ENCODE measurements at regions not wholly inside any gene's neighbourhood (a gene's known extent, or its start where the extent isn't known, plus 50 kb on each side); places are given as distances from the start of the nearest gene placed in this dataset.
A peak's percentile ranks its signal among the peaks of the same experiment; 100 is the strongest.

DNA sequence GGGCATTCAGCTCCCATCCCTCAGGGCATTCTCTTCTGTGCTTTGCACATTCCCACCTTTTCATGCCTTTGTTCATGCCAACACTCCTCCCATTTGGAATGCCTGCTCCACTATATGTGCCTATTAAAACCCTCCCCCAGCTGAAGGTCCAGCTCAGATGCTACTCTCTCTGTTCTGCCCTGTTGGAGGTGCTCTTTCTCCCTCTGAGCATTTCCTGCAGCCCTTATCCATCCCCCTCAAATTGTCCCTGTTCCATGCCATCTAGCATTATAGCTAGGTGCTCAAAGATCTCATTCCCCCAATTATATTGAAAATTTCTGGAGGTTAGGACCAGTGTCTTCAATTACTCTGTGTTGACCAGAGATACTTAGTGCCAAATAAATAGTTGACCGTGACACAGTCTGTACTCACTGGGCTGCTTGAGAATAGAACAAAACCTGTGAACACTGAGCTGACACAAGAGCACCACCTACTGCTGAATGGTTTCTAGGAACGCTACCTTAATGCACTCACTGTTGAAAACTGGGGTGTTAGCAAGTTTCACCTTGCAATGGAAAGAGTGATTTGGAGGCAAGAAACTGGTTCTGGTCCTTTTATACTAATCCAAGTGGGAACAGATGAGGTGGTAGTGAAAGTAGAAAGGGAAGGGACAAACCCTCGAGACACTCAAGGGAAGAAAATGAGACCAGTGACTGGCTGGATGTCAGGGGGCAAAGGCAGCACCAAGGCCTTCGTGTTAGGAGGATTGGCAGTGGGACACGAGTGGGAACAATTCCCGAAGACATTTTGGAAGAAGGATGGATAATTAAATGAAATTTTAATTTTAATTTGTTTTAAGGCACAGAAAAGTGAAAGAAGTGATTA is 289.8 kb upstream of the ROPN1 start:
- DNase-seq, result peak; percentile 50

DNA sequence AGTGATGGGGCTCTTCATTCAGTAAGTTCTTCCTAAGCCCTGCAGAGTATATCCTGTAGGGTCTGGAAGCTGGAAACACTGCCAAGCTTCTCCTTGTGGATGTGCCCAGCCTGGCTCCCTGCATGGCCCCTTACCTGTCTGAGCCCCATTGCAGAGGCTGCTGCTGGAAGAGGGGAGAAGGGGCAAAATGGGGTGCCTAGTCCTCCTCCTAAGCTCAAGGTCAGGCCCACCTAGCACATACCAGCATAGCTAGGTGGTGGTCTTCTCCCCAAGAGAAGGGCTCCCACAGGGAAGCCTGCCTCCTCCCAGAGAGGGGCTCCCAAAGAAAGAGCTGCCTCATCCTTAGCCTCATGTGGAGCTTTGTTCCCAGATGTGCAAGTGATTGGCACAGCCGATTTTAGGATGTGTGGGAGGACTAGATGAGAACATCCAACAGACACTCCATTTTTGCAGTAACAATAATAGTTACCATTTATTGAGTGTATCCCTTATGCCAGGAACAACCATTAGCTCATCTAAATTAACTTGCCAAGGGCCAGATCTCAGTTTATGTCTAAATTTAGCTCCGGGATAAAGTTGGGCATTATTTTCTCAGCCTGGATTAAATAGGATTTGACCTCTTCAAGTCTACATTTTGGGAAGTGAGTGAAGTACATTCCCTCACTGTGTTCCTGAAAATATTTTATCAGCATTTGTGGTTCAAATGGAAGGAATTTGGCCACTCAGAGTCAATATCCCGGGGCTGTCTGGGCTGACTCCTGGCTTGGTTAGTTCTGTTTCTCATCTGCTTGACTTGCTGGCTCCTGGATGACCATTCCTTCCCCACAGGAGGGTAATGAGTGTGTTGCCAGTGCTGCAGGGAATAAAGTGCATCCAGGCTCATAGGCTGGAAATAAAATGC is 291.1 kb upstream of the ROPN1 start:
- peak; percentile 74 for DNase-seq

DNA sequence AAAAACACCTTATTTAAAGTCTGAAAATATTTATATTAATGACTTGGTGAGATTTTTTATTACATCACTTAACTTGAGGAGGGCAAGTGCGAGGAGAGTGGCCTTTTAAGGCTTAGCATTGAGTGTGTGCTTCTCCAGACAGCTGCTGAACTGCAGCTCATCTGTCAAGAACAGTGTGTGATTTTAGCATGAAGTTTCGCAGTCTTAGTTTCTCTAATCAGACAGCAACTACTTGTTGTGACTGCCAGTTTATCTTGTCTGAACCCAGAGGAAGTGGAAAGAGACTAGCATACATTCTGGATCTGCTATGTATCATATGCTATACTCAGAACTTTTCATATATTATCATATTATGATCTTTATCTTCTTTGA is 291.7 kb upstream of the ROPN1 start:
- no peak for DNase-seq

DNA sequence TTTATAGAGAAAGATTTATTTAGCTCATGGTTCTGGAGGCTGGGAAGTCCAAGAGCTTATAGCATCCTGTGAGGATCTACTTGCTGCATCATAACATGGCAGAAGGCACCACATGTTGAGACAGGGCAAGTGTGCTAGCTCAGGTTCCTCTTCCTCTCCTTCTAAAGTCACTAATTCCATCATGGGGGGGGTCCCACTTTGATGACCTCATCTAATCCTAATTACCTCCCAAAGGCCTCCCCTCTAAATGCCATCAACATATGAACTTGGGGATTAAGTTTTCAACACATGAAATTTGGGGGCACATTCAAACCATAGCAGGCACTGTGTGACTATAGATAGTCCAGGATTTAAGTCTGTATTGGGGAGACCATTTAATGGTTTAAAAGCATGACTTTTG is 297.1 kb upstream of the ROPN1 start:
- no peak for DNase-seq

DNA sequence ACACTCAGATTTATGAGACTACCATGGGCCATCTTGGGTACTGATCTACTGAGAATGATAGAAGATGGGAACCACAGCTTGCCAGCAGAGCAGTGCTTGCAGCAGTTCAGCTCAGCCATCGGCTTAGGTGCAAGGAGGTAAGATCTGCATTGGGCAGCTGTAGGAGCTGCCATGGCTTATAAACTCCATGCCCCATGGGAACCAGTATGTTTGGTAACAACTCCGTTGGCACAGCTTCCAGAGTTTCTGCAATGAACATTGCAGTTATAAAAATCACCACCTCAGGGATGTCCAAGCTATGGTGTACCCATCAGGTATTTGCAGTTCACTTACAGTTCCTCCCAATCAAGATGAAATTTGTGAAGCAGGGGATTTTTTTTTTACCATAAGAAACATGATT is 299.1 kb upstream of the ROPN1 start:
- DNase-seq, result no peak

DNA sequence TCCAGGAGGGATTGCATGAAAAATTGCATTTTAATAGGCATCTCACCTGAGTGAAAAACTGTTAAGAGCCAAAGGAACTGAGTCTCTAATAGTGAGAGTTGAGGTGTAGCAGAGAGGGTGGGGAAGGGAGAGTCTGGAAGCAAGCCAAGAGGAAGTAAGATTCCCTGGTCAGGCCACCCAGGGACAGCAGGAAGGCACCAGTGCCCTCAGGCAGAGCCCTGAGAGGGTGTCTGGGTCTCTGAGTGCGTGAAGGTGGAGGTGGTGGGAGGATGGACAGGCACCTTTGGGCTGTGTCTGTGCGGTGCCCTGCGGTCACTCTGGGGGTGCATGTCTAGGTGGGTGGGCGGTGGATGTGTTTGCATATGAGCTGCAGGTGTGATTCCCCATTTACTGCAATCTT is 300.4 kb upstream of the ROPN1 start:
- no peak for DNase-seq

DNA sequence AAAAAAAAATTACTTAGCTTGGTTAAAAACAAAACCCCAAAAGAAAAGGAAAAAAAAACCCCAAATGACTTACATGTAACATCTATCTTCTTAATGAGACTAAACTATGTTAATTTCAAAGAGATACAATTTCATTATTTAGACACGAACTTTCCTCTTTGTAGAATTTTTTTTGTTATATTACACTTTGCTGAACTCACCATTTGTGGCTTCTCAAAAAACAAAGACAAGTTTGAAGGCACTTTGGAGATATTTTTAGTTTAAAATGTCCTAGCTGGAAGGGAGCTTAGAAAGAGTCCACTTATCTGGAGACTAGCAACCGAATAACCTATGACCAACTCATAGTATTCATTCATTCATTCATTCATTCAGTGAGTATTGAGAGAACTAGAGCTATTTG is 301.7 kb upstream of the ROPN1 start:
- DNase-seq, result no peak

DNA sequence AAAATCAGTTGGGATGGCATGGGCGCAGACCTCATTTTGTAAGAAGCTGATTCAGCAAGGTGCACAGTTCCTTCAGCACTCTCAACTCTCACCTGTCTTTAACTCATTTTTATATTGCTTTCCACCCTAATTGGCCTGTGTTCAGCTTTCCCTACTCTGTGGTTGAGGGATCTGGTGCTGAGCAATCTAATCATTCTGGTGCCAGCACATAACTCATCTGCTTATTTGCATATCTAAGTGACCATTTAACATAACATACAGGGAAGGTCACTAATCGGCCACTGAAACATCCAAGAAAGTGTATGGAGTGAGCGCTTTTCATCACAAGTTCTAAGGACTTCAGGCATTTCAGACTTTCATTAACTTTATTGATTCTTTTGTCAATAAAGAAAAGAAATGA is 303.4 kb upstream of the ROPN1 start:
- DNase-seq, result no peak

DNA sequence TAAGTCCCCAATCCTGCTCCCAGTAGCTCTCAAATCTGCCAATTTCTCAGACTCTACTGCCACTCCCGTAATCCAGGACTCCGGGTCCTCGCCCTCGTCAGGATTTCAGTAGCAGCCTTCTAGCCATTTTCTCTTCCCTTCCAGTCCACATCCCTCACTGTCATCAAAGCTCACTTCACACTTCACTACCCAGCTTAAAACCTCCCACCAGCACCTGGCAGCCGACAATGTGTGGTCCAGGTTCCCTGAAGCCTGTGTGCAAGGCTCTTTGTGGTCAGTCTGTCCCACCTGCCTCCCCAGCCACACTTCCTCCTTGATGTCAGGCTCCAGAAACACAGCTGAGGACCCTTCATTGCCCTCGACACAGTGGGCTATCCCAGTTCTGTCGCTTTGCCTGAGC is 304.5 kb upstream of the ROPN1 start:
- no peak for DNase-seq

DNA sequence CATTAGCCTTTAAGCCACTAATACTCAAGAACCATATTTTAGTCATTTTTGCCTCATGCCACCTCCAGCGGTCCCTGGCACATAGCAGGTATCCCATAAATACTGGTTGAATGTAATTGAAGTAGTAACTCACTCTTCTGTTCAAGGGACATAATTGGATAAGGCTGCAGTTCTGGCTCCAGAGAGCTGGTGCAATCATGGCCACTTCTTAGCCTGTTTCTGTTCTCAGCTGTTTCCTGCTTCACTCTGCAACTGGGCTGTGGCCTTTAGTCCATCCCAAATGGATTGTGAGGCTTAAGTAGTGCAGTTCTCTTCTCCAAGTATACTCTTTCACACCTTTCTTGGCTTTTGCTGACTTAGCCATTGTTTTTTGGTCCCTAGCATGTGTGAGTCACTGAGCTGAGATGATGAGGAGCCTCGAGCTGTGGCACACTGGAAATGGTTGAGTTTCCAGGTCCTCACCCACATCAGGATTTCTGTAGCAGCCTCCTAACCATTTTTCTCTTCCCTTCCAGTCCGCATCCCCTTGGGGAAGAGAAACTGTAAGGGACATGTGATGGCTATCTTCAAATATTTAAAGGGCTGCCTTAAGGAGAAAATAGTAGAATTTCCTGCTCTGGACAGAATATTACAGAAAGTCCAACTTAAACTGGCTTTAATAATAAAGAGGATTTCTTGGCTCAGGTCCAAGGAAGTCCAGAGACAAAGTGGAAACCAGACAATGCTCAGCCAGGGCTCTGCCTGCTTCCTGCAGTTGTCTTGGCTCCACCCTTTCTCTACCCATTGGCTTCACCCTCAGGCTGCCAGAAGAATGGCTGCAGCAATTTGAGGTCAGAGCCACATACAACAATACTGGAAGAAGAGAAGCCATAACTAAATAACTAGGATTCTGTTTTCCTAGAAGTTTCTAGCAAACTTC is 305.4 kb upstream of the ROPN1 start:
- no peak for DNase-seq

DNA sequence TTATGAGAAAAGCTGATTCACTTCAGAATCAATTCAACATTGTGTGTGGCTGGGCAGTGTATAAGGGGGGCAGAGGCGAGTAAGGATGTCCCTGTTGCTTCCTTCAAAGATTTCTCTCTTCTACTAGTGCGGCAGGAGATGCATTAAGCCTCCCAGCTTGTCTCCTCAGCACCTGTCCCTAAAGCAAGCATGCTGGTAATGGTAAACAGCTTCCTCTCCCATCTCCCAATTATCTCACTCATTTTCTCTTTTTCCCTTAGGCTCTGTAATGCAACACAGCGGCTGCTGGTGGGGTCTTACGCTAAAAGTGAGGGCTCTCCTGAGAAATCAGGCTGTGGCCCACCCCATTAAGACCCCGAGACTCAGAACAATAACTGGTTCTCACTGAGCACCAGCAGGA is 306.4 kb upstream of the ROPN1 start:
- DNase-seq, result no peak

DNA sequence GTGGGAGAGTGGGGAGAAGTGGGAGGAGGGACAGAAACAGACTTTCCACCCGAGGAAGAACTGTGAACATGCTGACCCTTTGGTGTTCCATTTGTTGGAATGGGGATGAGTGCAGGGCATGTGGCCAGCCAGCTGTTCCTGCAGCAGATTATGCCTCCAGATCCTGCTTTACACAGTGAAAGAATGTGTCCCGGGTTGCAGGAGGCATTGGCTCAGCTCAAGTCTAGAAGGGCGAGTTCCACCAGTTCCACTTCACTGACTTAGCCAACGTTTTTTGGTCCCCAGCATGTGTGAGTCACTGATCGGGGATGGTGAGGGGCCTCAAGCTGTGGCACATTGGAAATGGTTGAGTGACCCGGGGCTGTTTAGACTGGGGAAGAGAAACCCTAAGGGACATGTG is 307.0 kb upstream of the ROPN1 start:
- peak; percentile 49 for DNase-seq

DNA sequence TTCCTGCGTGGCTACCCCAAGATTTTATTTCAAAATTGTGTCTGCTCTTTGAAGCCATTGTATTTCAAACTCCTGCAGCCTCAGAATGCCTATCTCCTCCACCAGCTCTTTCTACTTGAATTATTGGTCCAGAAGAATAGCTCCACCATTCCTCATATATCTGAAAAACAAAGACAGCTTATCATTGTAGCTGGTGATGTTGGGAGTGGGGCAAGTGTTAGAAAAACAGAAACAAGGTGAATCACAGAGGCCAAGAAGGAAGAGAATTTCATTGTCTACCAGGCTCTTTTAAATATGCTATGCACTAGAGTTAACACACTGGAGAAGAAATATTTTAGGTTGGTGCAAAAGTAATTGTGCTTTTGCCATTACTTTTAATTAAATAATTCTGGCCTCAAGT is 307.9 kb upstream of the ROPN1 start:
- DNase-seq, result no peak

DNA sequence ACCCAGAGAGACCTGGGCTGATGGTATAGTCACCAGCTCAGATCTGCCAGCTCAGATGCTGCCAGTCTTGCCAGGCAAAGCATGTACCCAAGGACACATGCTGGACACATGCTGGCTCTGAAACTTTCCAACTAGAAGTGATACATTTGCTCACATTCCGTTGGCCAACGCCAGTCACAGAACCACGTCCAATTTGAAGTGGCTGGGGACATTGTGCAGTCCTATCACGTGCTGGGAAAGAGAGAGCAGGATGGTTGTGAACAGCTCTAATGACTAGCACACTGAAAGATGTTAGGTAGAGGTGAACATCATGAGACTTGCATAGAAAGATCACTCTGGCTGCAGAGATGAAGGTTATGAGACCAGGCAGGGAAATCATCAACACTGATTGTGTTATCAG is 308.5 kb upstream of the ROPN1 start:
- no peak for DNase-seq

DNA sequence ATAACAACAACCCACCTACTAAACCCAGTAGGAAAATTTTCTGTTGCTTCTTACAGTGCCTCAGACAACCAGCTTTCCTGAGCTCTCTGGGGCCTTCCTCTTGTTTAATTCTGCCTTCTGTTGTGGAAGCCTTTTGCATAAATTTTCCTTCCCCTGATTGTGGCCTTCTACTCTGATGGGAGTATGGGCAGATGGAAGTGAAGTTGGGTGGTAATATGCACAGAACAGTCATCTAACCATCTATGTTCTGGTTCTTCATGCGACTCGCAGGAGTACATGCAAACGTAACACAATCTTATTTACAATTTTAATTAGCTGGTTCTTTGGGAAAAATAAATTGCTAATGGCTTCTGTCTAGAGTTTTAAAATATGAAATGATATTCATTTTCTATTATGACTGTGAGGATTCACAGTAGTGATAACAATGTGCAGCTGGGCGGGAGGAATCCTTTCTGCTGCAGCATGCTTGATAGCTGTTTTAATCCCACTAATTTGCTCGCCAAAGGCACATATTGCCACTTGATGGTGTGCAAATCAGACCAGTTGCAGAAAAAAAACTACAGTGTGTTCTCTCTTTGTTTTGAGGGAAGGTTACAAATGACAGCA is 311.5 kb upstream of the ROPN1 start:
- no peak for DNase-seq

DNA sequence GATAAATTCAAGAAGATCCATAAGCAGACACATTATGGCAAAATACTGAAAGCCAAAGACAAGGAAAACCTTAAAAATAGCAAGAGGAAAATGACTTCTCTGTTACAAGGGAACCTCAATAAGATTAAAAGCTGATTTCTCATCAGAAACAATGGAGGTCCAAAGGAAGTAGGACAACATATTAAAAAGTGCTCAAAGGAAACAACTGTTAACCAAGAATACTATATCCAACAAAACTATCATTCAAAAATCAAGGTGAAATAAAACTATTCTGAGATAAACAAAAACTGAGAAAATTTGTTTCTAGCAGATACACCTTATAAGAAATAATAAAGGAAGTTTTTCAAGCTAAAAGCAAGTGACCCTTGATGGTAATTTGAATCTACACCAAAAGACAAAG is 314.7 kb upstream of the ROPN1 start:
- no peak for DNase-seq

DNA sequence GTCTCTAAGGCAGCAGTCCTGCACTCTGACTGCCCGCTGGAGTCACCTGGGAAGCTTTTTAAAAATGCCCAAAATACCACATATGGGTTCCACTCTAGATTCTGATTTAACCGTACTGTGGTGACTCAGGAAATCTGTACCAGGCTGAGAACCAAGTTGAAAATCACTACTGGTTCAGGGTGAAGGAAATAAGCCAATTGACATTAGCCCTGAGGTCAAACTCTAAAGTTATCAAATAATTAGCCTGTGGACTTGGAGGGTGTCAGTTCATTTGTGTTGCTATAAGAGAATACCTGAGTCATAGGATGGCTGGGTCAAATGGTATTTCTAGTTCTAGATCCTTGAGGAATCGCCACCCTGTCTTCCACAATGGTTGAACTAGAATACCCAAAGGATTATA is 321.7 kb upstream of the ROPN1 start:
- DNase-seq, result no peak

DNA sequence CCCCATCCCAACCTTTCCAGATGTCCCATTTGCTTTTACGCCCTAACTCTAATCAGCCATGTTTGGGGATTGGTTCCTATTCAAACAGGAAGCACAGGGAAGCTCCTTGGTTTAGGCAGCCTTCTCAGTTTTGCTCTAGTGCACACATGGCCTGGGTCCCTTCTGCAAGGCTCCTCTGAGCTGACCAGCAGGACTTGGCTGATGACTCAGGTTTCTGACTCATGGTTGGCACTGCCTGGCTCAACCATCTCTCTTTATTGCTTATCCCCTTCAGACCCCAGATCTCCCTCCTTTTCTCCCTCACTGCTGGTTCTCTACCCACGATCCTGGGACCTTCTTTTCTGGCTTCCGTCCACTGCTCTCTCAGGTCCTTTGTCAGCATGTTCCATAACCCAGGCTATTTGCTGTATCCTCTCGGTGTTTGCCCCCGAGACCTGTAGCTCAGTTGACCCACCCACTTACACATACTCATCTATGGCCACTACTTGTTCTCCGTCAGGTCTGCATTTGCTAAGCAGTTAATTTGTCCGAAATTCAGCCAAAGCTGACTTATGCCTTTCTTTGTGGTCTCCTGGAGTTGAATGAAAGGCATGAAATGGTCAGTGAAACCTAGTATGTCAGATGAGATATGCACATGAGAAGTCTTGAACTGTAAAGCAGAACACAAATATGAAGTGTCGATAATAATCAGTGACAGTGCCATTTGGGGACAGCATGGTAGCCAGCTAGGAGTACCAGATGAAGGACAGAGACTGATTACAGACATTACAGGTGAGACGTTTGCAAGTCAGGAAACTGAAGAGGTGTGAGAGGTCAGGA is 323.5 kb upstream of the ROPN1 start:
- peak; percentile 60 for DNase-seq

DNA sequence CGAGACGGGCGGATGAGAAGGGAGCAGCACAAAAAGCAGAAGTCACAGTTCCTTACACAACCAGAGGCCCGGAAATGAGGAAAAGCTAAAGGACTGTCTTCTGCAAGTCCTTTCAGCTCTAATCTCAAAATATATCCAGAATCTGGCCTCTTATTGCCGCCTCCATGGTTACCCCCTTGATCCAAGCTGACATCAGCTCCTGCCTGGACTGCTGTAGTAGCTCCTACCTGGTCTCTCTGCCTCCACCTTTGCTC is 324.0 kb upstream of the ROPN1 start:
- no peak for DNase-seq

DNA sequence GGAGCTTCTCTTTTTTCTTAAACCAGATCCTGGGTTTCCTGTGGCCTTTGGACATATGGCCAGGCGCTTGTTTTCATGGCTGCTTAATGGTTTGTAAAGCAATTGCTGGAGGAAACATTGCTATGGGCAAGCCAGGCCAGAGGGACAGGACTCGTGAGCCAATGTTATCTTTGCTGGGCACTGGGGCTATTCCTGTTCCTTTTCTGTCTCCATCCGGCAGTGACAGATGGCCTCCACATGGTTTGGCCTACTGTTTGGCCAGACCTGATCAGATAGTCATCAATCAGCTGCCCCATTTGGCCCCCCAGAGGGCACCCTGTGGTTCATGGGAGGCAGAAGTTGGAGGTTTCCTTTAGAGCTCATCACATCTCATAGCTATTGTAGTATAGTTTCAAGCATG is 326.1 kb upstream of the ROPN1 start:
- DNase-seq, result no peak

DNA sequence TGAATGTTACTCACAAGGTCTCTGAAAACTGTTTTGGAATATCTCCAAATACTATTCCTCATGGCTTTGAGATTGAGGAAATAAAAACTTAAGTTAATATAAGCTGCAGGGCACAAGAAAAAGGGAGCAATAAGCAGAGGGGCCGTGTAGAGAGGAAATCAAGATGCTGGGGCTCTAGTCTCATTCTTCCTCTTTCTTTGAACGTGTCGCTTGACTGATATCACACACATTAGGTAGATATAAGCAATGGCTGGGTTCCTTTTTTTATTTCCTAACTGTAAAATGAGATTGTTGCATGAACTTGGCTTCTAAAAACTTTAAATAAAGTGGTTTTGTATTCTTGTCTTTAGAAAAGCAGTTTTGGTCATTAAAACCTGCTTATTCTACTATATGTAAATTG is 326.7 kb upstream of the ROPN1 start:
- DNase-seq, result no peak

DNA sequence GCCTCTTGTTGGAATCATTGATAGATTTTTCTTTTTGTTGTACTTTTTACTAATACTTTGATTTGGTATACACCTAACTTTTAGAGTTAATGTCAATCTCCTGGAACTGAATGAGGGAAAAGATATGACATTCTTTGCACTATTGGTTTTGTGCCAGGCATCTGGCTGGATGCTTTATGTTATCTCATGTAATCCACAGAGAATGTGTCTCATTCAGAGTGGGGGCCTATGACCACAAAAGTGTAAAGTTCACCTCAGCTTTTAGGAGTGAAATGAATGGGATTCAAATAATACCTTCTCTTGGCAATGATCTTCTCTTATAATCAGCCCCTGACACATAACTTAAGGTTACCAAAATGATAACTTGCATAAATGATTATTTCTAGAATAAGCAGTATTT is 329.1 kb upstream of the ROPN1 start:
- no peak for DNase-seq
